ENCODE measurements at regions not wholly inside any gene's neighbourhood (a gene's known extent, or its start where the extent isn't known, plus 50 kb on each side); places are given as distances from the start of the nearest gene placed in this dataset.

DNA sequence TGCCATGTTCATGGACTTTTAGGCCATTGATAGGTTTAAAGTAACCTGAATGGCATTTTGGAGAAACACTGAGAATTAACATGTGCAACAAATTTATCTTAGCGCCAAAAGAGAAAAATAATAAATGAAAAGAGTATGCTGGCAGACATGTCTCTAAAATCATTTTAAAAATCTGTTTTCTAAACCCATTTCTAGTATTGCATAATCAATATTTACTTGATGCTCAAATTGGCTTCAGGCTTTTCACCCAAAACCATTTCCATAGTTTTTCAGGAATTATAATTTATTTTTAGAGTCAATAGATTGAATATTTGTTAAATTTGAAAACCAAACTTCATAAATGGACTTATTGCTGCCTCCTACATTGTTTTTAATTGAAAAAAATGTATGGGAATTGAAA is 423.0 kb downstream of the PLOD2 start:
- TF ChIP-seq, protein P1, sequence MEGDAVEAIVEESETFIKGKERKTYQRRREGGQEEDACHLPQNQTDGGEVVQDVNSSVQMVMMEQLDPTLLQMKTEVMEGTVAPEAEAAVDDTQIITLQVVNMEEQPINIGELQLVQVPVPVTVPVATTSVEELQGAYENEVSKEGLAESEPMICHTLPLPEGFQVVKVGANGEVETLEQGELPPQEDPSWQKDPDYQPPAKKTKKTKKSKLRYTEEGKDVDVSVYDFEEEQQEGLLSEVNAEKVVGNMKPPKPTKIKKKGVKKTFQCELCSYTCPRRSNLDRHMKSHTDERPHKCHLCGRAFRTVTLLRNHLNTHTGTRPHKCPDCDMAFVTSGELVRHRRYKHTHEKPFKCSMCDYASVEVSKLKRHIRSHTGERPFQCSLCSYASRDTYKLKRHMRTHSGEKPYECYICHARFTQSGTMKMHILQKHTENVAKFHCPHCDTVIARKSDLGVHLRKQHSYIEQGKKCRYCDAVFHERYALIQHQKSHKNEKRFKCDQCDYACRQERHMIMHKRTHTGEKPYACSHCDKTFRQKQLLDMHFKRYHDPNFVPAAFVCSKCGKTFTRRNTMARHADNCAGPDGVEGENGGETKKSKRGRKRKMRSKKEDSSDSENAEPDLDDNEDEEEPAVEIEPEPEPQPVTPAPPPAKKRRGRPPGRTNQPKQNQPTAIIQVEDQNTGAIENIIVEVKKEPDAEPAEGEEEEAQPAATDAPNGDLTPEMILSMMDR (conservative IDR thresholded peaks at IDR 0.05; ENCODE audit: low read depth, low read length), result no peak
- no peak for TF ChIP-seq EZH2 (IDR thresholded peaks at IDR 0.05; ENCODE audit: borderline replicate concordance, low read depth, low read length, poor library complexity, severe bottlenecking)

Measured in A673 (cell line).